ENCODE measurements at regions not wholly inside any gene's neighbourhood (a gene's known extent, or its start where the extent isn't known, plus 50 kb on each side); places are given as distances from the start of the nearest gene placed in this dataset.
"Not testable (repeated sequence)": the region's sequence is repeated elsewhere in the genome, so short reads cannot be mapped to it uniquely, and the experiment has no call there.

- DNase-seq = not testable (repeated sequence)
Observed at GRCh38 chr2:208687720-208688119, 281.1 kb downstream of the PTH2R start.

GRCh38 chr2:208698114-208698513 lies 291.5 kb downstream of the PTH2R start:
- DNase-seq = no peak

- DNase-seq = no peak
Observed at GRCh38 chr2:208708486-208708885, 301.9 kb downstream of the PTH2R start.

- no peak for DNase-seq
Observed at GRCh38 chr2:208711598-208711997, 305.0 kb downstream of the PTH2R start.

GRCh38 chr2:208713066-208713745 lies 306.6 kb downstream of the PTH2R start:
- DNase-seq = no peak

- DNase-seq = no peak
Observed at GRCh38 chr2:208718828-208719227, 312.2 kb downstream of the PTH2R start.

- no peak for DNase-seq
Observed at GRCh38 chr2:208722731-208723130, 316.1 kb downstream of the PTH2R start.

- DNase-seq = no peak
Observed at GRCh38 chr2:208725280-208725679, 318.7 kb downstream of the PTH2R start.

GRCh38 chr2:208726242-208726641 lies 319.6 kb downstream of the PTH2R start:
- no peak for DNase-seq

GRCh38 chr2:208751663-208752415 lies 345.2 kb downstream of the PTH2R start:
- not testable (repeated sequence) for DNase-seq

- no peak for DNase-seq
Observed at GRCh38 chr2:208757364-208757763, 350.8 kb downstream of the PTH2R start.

- not testable (repeated sequence) for DNase-seq
Observed at GRCh38 chr2:208773074-208773473, 366.5 kb downstream of the PTH2R start.

GRCh38 chr2:208781166-208781565 lies 374.6 kb downstream of the PTH2R start:
- DNase-seq = no peak

GRCh38 chr2:208782097-208782496 lies 375.5 kb downstream of the PTH2R start:
- DNase-seq = no peak

- no peak for DNase-seq
Observed at GRCh38 chr2:208783184-208783583, 376.6 kb downstream of the PTH2R start.

- not testable (repeated sequence) for DNase-seq
Observed at GRCh38 chr2:208784774-208785173, 378.2 kb downstream of the PTH2R start.

GRCh38 chr2:208791257-208791656 lies 384.7 kb downstream of the PTH2R start:
- no peak for DNase-seq

GRCh38 chr2:208792766-208793165 lies 386.2 kb downstream of the PTH2R start:
- DNase-seq = no peak

GRCh38 chr2:208793434-208793833 lies 386.8 kb downstream of the PTH2R start:
- no peak for DNase-seq

GRCh38 chr2:208794288-208794975 lies 387.8 kb downstream of the PTH2R start:
- no peak for DNase-seq

- DNase-seq = no peak
Observed at GRCh38 chr2:208798698-208799097, 392.1 kb downstream of the PTH2R start.

GRCh38 chr2:208799397-208799796 lies 392.8 kb downstream of the PTH2R start:
- DNase-seq = no peak

- not testable (repeated sequence) for DNase-seq
Observed at GRCh38 chr2:208800887-208801286, 394.3 kb downstream of the PTH2R start.

GRCh38 chr2:208807756-208808155 lies 401.2 kb downstream of the PTH2R start:
- no peak for DNase-seq
